ENCODE measurements at regions not wholly inside any gene's neighbourhood (a gene's known extent, or its start where the extent isn't known, plus 50 kb on each side); places are given as distances from the start of the nearest gene placed in this dataset.

GRCh38 chr16:72406390-72406789 is 234.4 kb upstream of the PMFBP1 start:
- DNase-seq (ENCODE audit: low read depth): no peak

GRCh38 chr16:72404299-72404698 is 232.3 kb upstream of the PMFBP1 start:
- DNase-seq (ENCODE audit: low read depth): no peak

- no peak for DNase-seq (ENCODE audit: low read depth)
Measured at GRCh38 chr16:72401084-72401361, 229.1 kb upstream of the PMFBP1 start.

GRCh38 chr16:72400257-72401083 is 228.5 kb upstream of the PMFBP1 start:
- peak; percentile 33 for DNase-seq (ENCODE audit: low read depth)

- no peak for DNase-seq (ENCODE audit: low read depth)
Measured at GRCh38 chr16:72399811-72400210, 227.9 kb upstream of the PMFBP1 start.

- DNase-seq (ENCODE audit: low read depth): no peak
Measured at GRCh38 chr16:72397876-72398275, 225.9 kb upstream of the PMFBP1 start.

- DNase-seq (ENCODE audit: low read depth): no peak
Measured at GRCh38 chr16:72394526-72394925, 222.6 kb upstream of the PMFBP1 start.

GRCh38 chr16:72389791-72390190 is 217.8 kb upstream of the PMFBP1 start:
- no peak for DNase-seq (ENCODE audit: low read depth)

- no peak for DNase-seq (ENCODE audit: low read depth)
Measured at GRCh38 chr16:72388007-72388406, 216.1 kb upstream of the PMFBP1 start.

GRCh38 chr16:72384651-72385050 is 212.7 kb upstream of the PMFBP1 start:
- DNase-seq (ENCODE audit: low read depth): no peak

GRCh38 chr16:72380283-72380682 is 208.3 kb upstream of the PMFBP1 start:
- no peak for DNase-seq (ENCODE audit: low read depth)

- DNase-seq (ENCODE audit: low read depth): no peak
Measured at GRCh38 chr16:72373201-72373600, 201.2 kb upstream of the PMFBP1 start.

- no peak for DNase-seq (ENCODE audit: low read depth)
Measured at GRCh38 chr16:72372087-72373045, 200.4 kb upstream of the PMFBP1 start.

- DNase-seq (ENCODE audit: low read depth): peak; percentile 19
Measured at GRCh38 chr16:72371307-72372086, 199.5 kb upstream of the PMFBP1 start.

GRCh38 chr16:72369274-72369673 is 197.3 kb upstream of the PMFBP1 start:
- no peak for DNase-seq (ENCODE audit: low read depth)

- no peak for DNase-seq (ENCODE audit: low read depth)
Measured at GRCh38 chr16:72367851-72368250, 195.9 kb upstream of the PMFBP1 start.

- DNase-seq (ENCODE audit: low read depth): no peak
Measured at GRCh38 chr16:72362973-72363372, 191.0 kb upstream of the PMFBP1 start.

- no peak for DNase-seq (ENCODE audit: low read depth)
Measured at GRCh38 chr16:72362476-72362875, 190.5 kb upstream of the PMFBP1 start.

GRCh38 chr16:72357910-72358309 is 186.0 kb upstream of the PMFBP1 start:
- DNase-seq (ENCODE audit: low read depth): no peak

GRCh38 chr16:72355561-72355960 is 183.6 kb upstream of the PMFBP1 start:
- no peak for DNase-seq (ENCODE audit: low read depth)

GRCh38 chr16:72349719-72350118 is 177.8 kb upstream of the PMFBP1 start:
- no peak for DNase-seq (ENCODE audit: low read depth)

GRCh38 chr16:72332926-72333325 is 161.0 kb upstream of the PMFBP1 start:
- DNase-seq (ENCODE audit: low read depth): no peak

Measured in Daoy (cell line).